ENCODE measurements at regions not wholly inside any gene's neighbourhood (a gene's known extent, or its start where the extent isn't known, plus 50 kb on each side); places are given as distances from the start of the nearest gene placed in this dataset.

GRCh38 chr12:84740602-84741001 lies 172.0 kb downstream of the SLC6A15 start:
- DNase-seq, result no peak

- DNase-seq, result no peak
Observed at GRCh38 chr12:84738481-84738972, 174.1 kb downstream of the SLC6A15 start.

- DNase-seq, result no peak
Observed at GRCh38 chr12:84732828-84733340, 179.7 kb downstream of the SLC6A15 start.

- no peak for DNase-seq
Observed at GRCh38 chr12:84730561-84731162, 181.9 kb downstream of the SLC6A15 start.

- DNase-seq, result no peak
Observed at GRCh38 chr12:84727961-84728360, 184.6 kb downstream of the SLC6A15 start.

GRCh38 chr12:84726780-84727179 lies 185.8 kb downstream of the SLC6A15 start:
- no peak for DNase-seq

GRCh38 chr12:84723988-84724387 lies 188.6 kb downstream of the SLC6A15 start:
- no peak for DNase-seq

- no peak for DNase-seq
Observed at GRCh38 chr12:84719997-84720396, 192.6 kb downstream of the SLC6A15 start.

- no peak for DNase-seq
Observed at GRCh38 chr12:84718906-84719305, 193.7 kb downstream of the SLC6A15 start.

GRCh38 chr12:84712747-84713146 lies 199.9 kb downstream of the SLC6A15 start:
- no peak for DNase-seq

- DNase-seq, result no peak
Observed at GRCh38 chr12:84706374-84706773, 206.2 kb downstream of the SLC6A15 start.

GRCh38 chr12:84704856-84705255 lies 207.7 kb downstream of the SLC6A15 start:
- no peak for DNase-seq

- DNase-seq, result no peak
Observed at GRCh38 chr12:84702001-84702400, 210.6 kb downstream of the SLC6A15 start.

GRCh38 chr12:84701041-84701440 lies 211.6 kb downstream of the SLC6A15 start:
- no peak for DNase-seq

- DNase-seq, result no peak
Observed at GRCh38 chr12:84698576-84699333, 213.8 kb downstream of the SLC6A15 start.

- DNase-seq, result no peak
Observed at GRCh38 chr12:84696908-84697540, 215.6 kb downstream of the SLC6A15 start.

- no peak for DNase-seq
Observed at GRCh38 chr12:84696281-84696680, 216.3 kb downstream of the SLC6A15 start.

GRCh38 chr12:84694116-84694515 lies 218.5 kb downstream of the SLC6A15 start:
- no peak for DNase-seq

GRCh38 chr12:84692071-84692470 lies 220.5 kb downstream of the SLC6A15 start:
- no peak for DNase-seq

GRCh38 chr12:84691266-84691665 lies 221.3 kb downstream of the SLC6A15 start:
- no peak for DNase-seq

- DNase-seq, result no peak
Observed at GRCh38 chr12:84689638-84690037, 223.0 kb downstream of the SLC6A15 start.

GRCh38 chr12:84685379-84685778 lies 227.2 kb downstream of the SLC6A15 start:
- no peak for DNase-seq

GRCh38 chr12:84676787-84677186 lies 235.8 kb downstream of the SLC6A15 start:
- no peak for DNase-seq

GRCh38 chr12:84661786-84662185 lies 250.8 kb downstream of the SLC6A15 start:
- no peak for DNase-seq

Measured in activated CD4-positive, alpha-beta T cell treated with anti-CD3 and anti-CD28 coated beads, Interleukin-2, amount 50 U/mL, for 48 hours (primary cell).